ENCODE measurements at regions not wholly inside any gene's neighbourhood (a gene's known extent, or its start where the extent isn't known, plus 50 kb on each side); places are given as distances from the start of the nearest gene placed in this dataset.

GRCh38 chr6:121810158-121811032, 374.9 kb downstream of the GJA1 start:
- no peak overlapping the region for H3K27ac ChIP-seq
- no peaks in the 10 kb centered on the region for H3K27me3 ChIP-seq (ENCODE audit: insufficient read depth, low read depth)
- H3K36me3 ChIP-seq (ENCODE audit: insufficient read depth) = no peaks in the 10 kb centered on the region
- no peak overlapping the region for H3K4me2 ChIP-seq
- H3K4me3 ChIP-seq (IDR thresholded peaks at IDR 0.05; ENCODE audit: insufficient read depth, low read depth, low read length) = no peak overlapping the region
- H3K9ac ChIP-seq = no peak overlapping the region
- no peaks in the 10 kb centered on the region for H3K79me2 ChIP-seq (ENCODE audit: insufficient read depth, low read depth)
- H4K20me1 ChIP-seq (ENCODE audit: insufficient read depth) = no peaks in the 10 kb centered on the region
- no peaks in the 10 kb centered on the region for H3K4me1 ChIP-seq (ENCODE audit: low read depth, poor library complexity, severe bottlenecking)
- no peak overlapping the region for H2AFZ ChIP-seq (ENCODE audit: low read depth)
- TF ChIP-seq CTCF (conservative IDR thresholded peaks at IDR 0.05; ENCODE audit: low read depth, low read length) = no peak

- no peaks in the 10 kb centered on the region for H3K36me3 ChIP-seq (ENCODE audit: insufficient read depth)
- no peak overlapping the region for H2AFZ ChIP-seq (ENCODE audit: low read depth)
- no peaks in the 10 kb centered on the region for H4K20me1 ChIP-seq (ENCODE audit: insufficient read depth)
- no peaks in the 10 kb centered on the region for H3K27me3 ChIP-seq (ENCODE audit: insufficient read depth, low read depth)
- H3K9ac ChIP-seq = no peak overlapping the region
- no peak for TF ChIP-seq CTCF (conservative IDR thresholded peaks at IDR 0.05; ENCODE audit: low read depth, low read length)
- no peaks in the 10 kb centered on the region for H3K4me1 ChIP-seq (ENCODE audit: low read depth, poor library complexity, severe bottlenecking)
- H3K79me2 ChIP-seq (ENCODE audit: insufficient read depth, low read depth) = no peaks in the 10 kb centered on the region
- no peak overlapping the region for H3K4me3 ChIP-seq (IDR thresholded peaks at IDR 0.05; ENCODE audit: insufficient read depth, low read depth, low read length)
- H3K4me2 ChIP-seq = no peak overlapping the region
- no peak overlapping the region for H3K27ac ChIP-seq
Observed at GRCh38 chr6:121811106-121811505, 375.7 kb downstream of the GJA1 start.

DNA sequence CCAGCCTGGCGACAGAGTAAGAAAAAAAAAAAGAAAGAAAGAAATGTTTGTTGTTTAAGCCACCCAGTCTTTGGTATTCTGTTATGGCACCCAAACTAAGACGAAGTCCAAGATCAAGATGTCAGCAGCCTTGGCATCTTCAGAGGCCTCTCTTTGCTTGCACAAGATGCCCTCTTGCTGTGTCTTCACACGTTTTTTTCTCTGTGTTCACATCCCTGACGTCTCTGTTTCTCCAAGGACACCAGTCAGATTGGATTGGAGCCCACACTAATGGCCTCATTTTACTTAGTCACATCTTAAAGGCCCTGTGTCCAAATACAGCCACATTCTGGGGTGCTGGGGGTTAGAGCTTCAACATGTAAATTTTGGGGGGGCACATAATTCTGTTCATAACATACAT, 380.9 kb downstream of the GJA1 start:
- Histone ChIP-seq H3K36me3 (ENCODE audit: insufficient read depth) (no peaks in the 10 kb centered on the region), H3K27me3 (ENCODE audit: insufficient read depth, low read depth) (no peaks in the 10 kb centered on the region), H3K9ac (no peak overlapping the region), H4K20me1 (ENCODE audit: insufficient read depth) (no peaks in the 10 kb centered on the region), H2AFZ (ENCODE audit: low read depth) (no peak overlapping the region), H3K4me1 (ENCODE audit: low read depth, poor library complexity, severe bottlenecking) (no peaks in the 10 kb centered on the region), H3K4me3 (IDR thresholded peaks at IDR 0.05; ENCODE audit: insufficient read depth, low read depth, low read length) (no peak overlapping the region), H3K27ac (no peak overlapping the region), H3K4me2 (no peak overlapping the region), H3K79me2 (ENCODE audit: insufficient read depth, low read depth) (no peaks in the 10 kb centered on the region)
- TF ChIP-seq CTCF (conservative IDR thresholded peaks at IDR 0.05; ENCODE audit: low read depth, low read length) = no peak

DNA sequence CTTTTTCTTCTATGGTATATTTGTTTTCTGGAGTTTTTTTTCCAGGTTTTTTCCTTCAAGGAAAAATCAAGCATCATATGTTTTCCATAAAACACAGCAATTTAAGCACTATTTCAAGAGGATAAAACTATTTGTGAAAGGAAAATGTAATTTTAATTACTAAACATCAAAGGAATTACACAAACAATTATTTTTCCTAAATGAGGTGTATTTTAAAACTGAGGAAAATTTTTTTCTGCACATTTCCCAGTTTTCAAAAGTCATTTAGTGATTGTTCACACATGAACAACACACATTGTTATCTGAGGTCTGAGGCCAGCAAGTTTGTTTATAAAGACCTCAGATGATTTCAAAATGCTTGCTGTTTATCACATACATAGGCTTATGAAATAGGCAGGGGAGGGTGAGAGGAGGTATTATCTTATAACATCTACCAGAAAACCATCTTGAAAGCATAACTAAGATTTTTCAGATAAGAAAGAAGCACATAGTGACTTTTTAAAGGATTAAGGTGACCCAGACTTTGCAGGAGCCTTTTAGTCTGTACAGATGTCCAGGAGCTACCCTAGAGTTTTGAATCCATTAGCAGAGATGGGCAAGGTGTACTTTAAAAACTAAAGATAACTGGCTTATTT, 381.6 kb downstream of the GJA1 start:
- Histone ChIP-seq H3K27me3 (ENCODE audit: insufficient read depth, low read depth) (no peaks in the 10 kb centered on the region), H4K20me1 (ENCODE audit: insufficient read depth) (no peaks in the 10 kb centered on the region), H3K4me1 (ENCODE audit: low read depth, poor library complexity, severe bottlenecking) (no peaks in the 10 kb centered on the region), H3K79me2 (ENCODE audit: insufficient read depth, low read depth) (no peaks in the 10 kb centered on the region), H2AFZ (ENCODE audit: low read depth) (no peak overlapping the region), H3K4me2 (no peak overlapping the region), H3K27ac (no peak overlapping the region), H3K4me3 (IDR thresholded peaks at IDR 0.05; ENCODE audit: insufficient read depth, low read depth, low read length) (no peak overlapping the region), H3K36me3 (ENCODE audit: insufficient read depth) (no peaks in the 10 kb centered on the region), H3K9ac (no peak overlapping the region)
- no peak for TF ChIP-seq CTCF (conservative IDR thresholded peaks at IDR 0.05; ENCODE audit: low read depth, low read length)
